Osteoblast (primary cell): ENCODE measurements at regions not wholly inside any gene's neighbourhood (a gene's known extent, or its start where the extent isn't known, plus 50 kb on each side); places are given as distances from the start of the nearest gene placed in this dataset.

Source experiments
- DNase-seq: peaks from one replicate; pipeline ENCODE4 v3.0.0; 2011; ENCODE audit warnings: low spot score, mixed read lengths; ENCODE audit not compliant: insufficient read length; ENCODE audit errors: missing footprints
- H2AFZ ChIP-seq: 2 replicates; pipeline ENCODE4 v1.6.0; 2011; ENCODE audit warnings: mild to moderate bottlenecking, low read length
- H3K27ac ChIP-seq: 2 replicates; pipeline ENCODE4 v1.5.1; 2011; ENCODE audit warnings: mild to moderate bottlenecking, low read depth, low read length, moderate library complexity
- H3K27me3 ChIP-seq: 2 replicates; pipeline ENCODE4 v1.6.0; 2012; ENCODE audit warnings: mild to moderate bottlenecking, control low read depth, inconsistent platforms, low read length, moderate library complexity; ENCODE audit not compliant: insufficient read depth
- H3K36me3 ChIP-seq: 2 replicates; pipeline ENCODE4 v1.5.1; 2011; ENCODE audit warnings: mild to moderate bottlenecking, low read length, control low read depth, moderate library complexity; ENCODE audit not compliant: insufficient read depth
- H3K4me1 ChIP-seq: 2 replicates; pipeline ENCODE4 v1.5.1; 2011; ENCODE audit warnings: mild to moderate bottlenecking, low read length, control low read depth, moderate library complexity; ENCODE audit not compliant: insufficient read depth
- H3K4me2 ChIP-seq: 2 replicates; pipeline ENCODE4 v1.6.0; 2011; ENCODE audit warnings: mild to moderate bottlenecking, low read length; ENCODE audit not compliant: insufficient read depth
- H3K4me3 ChIP-seq: fragments of 200-600 bp; sonication (generic); 3 replicates; pipeline ENCODE4 v1.5.1; 2012; ENCODE audit warnings: mild to moderate bottlenecking, low read length, inconsistent platforms; ENCODE audit not compliant: insufficient read depth
- H3K79me2 ChIP-seq: 2 replicates; pipeline ENCODE4 v1.6.0; 2012; ENCODE audit warnings: mild to moderate bottlenecking, low read length, control low read depth, inconsistent platforms; ENCODE audit not compliant: insufficient read depth
- H3K9me3 ChIP-seq: 2 replicates; pipeline ENCODE4 v1.5.1; 2011; ENCODE audit warnings: low read depth, low read length, control low read depth
- H4K20me1 ChIP-seq: 2 replicates; pipeline ENCODE4 v1.6.0; 2012; ENCODE audit warnings: mild to moderate bottlenecking, low read length, control low read depth; ENCODE audit not compliant: insufficient read depth
- CTCF ChIP-seq: IDR thresholded peaks from 2 replicates; pipeline ENCODE4 v1.5.1; 2011; ENCODE audit warnings: mild to moderate bottlenecking, low read depth, low read length, moderate library complexity; ENCODE audit errors: extremely low read depth

GRCh38 chr10:10270126-10271050 is 747.3 kb upstream of the CELF2 start:
- Histone ChIP-seq H3K4me1 (no peaks in the 10 kb centered on the region), H2AFZ (no peak overlapping the region), H4K20me1 (no peaks in the 10 kb centered on the region), H3K4me2 (no peak overlapping the region), H3K79me2 (no peaks in the 10 kb centered on the region), H3K27me3 (no peaks in the 10 kb centered on the region), H3K36me3 (no peaks in the 10 kb centered on the region), H3K4me3 (no peak overlapping the region), H3K9me3 (no peaks in the 10 kb centered on the region), H3K27ac (no peak overlapping the region)
- TF ChIP-seq CTCF = no peak
- no peak for DNase-seq

GRCh38 chr10:10271639-10272192 is 746.0 kb upstream of the CELF2 start:
- Histone ChIP-seq H3K9me3 (no peaks in the 10 kb centered on the region), H4K20me1 (no peaks in the 10 kb centered on the region), H2AFZ (no peak overlapping the region), H3K4me2 (no peak overlapping the region), H3K27ac (no peak overlapping the region), H3K4me1 (no peaks in the 10 kb centered on the region), H3K79me2 (no peaks in the 10 kb centered on the region), H3K36me3 (no peaks in the 10 kb centered on the region), H3K4me3 (no peak overlapping the region), H3K27me3 (no peaks in the 10 kb centered on the region)
- no peak for TF ChIP-seq CTCF
- DNase-seq = no peak

- no peaks in the 10 kb centered on the region for H4K20me1 ChIP-seq
- no peaks in the 10 kb centered on the region for H3K4me1 ChIP-seq
- no peak overlapping the region for H2AFZ ChIP-seq
- no peak for TF ChIP-seq CTCF
- no peaks in the 10 kb centered on the region for H3K27me3 ChIP-seq
- no peak overlapping the region for H3K27ac ChIP-seq
- H3K36me3 ChIP-seq = no peaks in the 10 kb centered on the region
- H3K4me2 ChIP-seq = no peak overlapping the region
- no peaks in the 10 kb centered on the region for H3K79me2 ChIP-seq
- DNase-seq = no peak
- H3K4me3 ChIP-seq = no peak overlapping the region
- H3K9me3 ChIP-seq = no peaks in the 10 kb centered on the region
Observed at GRCh38 chr10:10273661-10274060, 744.0 kb upstream of the CELF2 start.

- H3K4me2 ChIP-seq = no peak overlapping the region
- H3K79me2 ChIP-seq = no peaks in the 10 kb centered on the region
- H3K36me3 ChIP-seq = no peaks in the 10 kb centered on the region
- H3K27me3 ChIP-seq = no peaks in the 10 kb centered on the region
- no peaks in the 10 kb centered on the region for H4K20me1 ChIP-seq
- H3K4me1 ChIP-seq = no peaks in the 10 kb centered on the region
- no peak overlapping the region for H3K27ac ChIP-seq
- no peak overlapping the region for H3K4me3 ChIP-seq
- H2AFZ ChIP-seq = no peak overlapping the region
- no peak for DNase-seq
- H3K9me3 ChIP-seq = no peaks in the 10 kb centered on the region
- TF ChIP-seq CTCF = no peak
Observed at GRCh38 chr10:10279906-10280305, 737.8 kb upstream of the CELF2 start.
